PFSK-1 (cell line): ENCODE measurements at regions not wholly inside any gene's neighbourhood (a gene's known extent, or its start where the extent isn't known, plus 50 kb on each side); places are given as distances from the start of the nearest gene placed in this dataset.

Experiments
- FOXP2 ChIP-seq: optimal IDR thresholded peaks from 2 replicates; pipeline ENCODE3; 2011; ENCODE audit warnings: borderline replicate concordance, control low read depth, inconsistent platforms; ENCODE audit not compliant: insufficient read depth; ENCODE audit errors: extremely low read length, extremely low read depth
- POLR2AphosphoS5 ChIP-seq: IDR thresholded peaks from 2 replicates; pipeline ENCODE4 v1.6.1; 2012; ENCODE audit warnings: low read depth, mild to moderate bottlenecking, control low read depth, low read length, moderate library complexity
- REST ChIP-seq, 2 experiments: IDR thresholded peaks; 2 replicates each; pipeline versions ENCODE4 v1.6.1 to v1.8.0; 2011 to 2012; ENCODE audit warnings: low read depth in 2 of 2, low read length in 2 of 2, control low read depth in 1 of 2, inconsistent platforms in 1 of 2, mild to moderate bottlenecking in 1 of 2, moderate library complexity in 1 of 2; ENCODE audit not compliant: insufficient read depth in 1 of 2
- SIN3A ChIP-seq: IDR thresholded peaks from 2 replicates; pipeline ENCODE4 v1.6.1; 2012; ENCODE audit warnings: mild to moderate bottlenecking, low read length, moderate library complexity, borderline replicate concordance; ENCODE audit not compliant: insufficient read depth
- TAF1 ChIP-seq: IDR thresholded peaks from 2 replicates; pipeline ENCODE4 v1.6.1; 2012; ENCODE audit warnings: low read length, control low read depth, borderline replicate concordance; ENCODE audit not compliant: insufficient read depth

- TF ChIP-seq POLR2AphosphoS5 (no peak), TAF1 (no peak), SIN3A (no peak), FOXP2 (no peak), REST (IDR thresholded peaks at IDR 0.05; ENCODE audit: insufficient read depth in 1 of 2, low read depth in 2 of 2, low read length in 2 of 2) (no peak)
Measured at GRCh38 chr7:4574851-4575250, 107.2 kb upstream of the FOXK1 start.

- no peak for TF ChIP-seq POLR2AphosphoS5
- no peak for TF ChIP-seq FOXP2
- TF ChIP-seq TAF1, result no peak
- TF ChIP-seq SIN3A, result no peak
- TF ChIP-seq REST (IDR thresholded peaks at IDR 0.05; ENCODE audit: insufficient read depth in 1 of 2, low read depth in 2 of 2, low read length in 2 of 2), result no peak
Measured at GRCh38 chr7:4575254-4575653, 106.8 kb upstream of the FOXK1 start.

- TF ChIP-seq POLR2AphosphoS5 (no peak), REST (IDR thresholded peaks at IDR 0.05; ENCODE audit: insufficient read depth in 1 of 2, low read depth in 2 of 2, low read length in 2 of 2) (no peak), TAF1 (no peak), SIN3A (no peak), FOXP2 (no peak)
Measured at GRCh38 chr7:4602905-4603842, 78.9 kb upstream of the FOXK1 start.

GRCh38 chr7:4603843-4604231 is 78.3 kb upstream of the FOXK1 start:
- TF ChIP-seq TAF1 (no peak), SIN3A (no peak), REST (IDR thresholded peaks at IDR 0.05; ENCODE audit: insufficient read depth in 1 of 2, low read depth in 2 of 2, low read length in 2 of 2) (no peak), FOXP2 (no peak), POLR2AphosphoS5 (no peak)
